HepG2 (cell line): ENCODE measurements at regions not wholly inside any gene's neighbourhood (a gene's known extent, or its start where the extent isn't known, plus 50 kb on each side); places are given as distances from the start of the nearest gene placed in this dataset.

Experiments
- ATAC-seq: fragments of 200-7000 bp; cut with Tn5 transposase; 3 replicates; pipeline ENCODE4 v1.9.1; 2020; ENCODE audit warnings: mild to moderate bottlenecking, moderate library complexity
- BruUV-seq: library from RNA; stranded (reverse); fragments of 400-500 nt; replicated peaks from 2 replicates; lab custom pipeline; 2021; lab: Mats Ljungman, UMichigan
- CTCF ChIA-PET: fragments of 300-600 bp; formaldehyde crosslinking; extraction: SDS; loops from one replicate; lab custom pipeline; 2021; ENCODE audit warnings: low total read pairs, inconsistent platforms, low intra/inter-chr PET ratio; lab: Yijun Ruan, JAX
- POLR2A ChIA-PET: fragments of 350-600 bp; sonication (Branson Sonifier 250); formaldehyde crosslinking; loops from one replicate; lab custom pipeline; 2020; ENCODE audit warnings: antibody characterized with exemption, inconsistent platforms; lab: Yijun Ruan, JAX
- DNase-seq: peaks from one replicate; pipeline ENCODE4 v3.0.0-alpha.2; 2015; ENCODE audit warnings: low spot score
- FAIRE-seq: peaks from 3 replicates; lab custom pipeline; 2011; peaks lifted over from hg19 to GRCh38; lab: Jason Lieb, UNC
- H2AFZ ChIP-seq: one replicate; pipeline ENCODE4 v1.6.1; 2011; ENCODE audit warnings: low read length, inconsistent platforms
- H3K27ac ChIP-seq: fragments of 300-600 bp; 3 replicates; pipeline ENCODE4 v1.8.0; 2011; ENCODE audit warnings: mixed run types, mild to moderate bottlenecking, mixed read lengths, low read length, inconsistent platforms; ENCODE audit not compliant: insufficient read depth; ENCODE audit errors: extremely low read length
- H3K27me3 ChIP-seq, 2 experiments: fragments of 200-600 bp in 1 of 2; 2 replicates in 1 of 2; 3 replicates in 1 of 2; pipeline versions ENCODE4 v1.6.0 to v1.8.0; 2011; ENCODE audit warnings: low read length in 2 of 2, mild to moderate bottlenecking in 2 of 2, moderate library complexity in 2 of 2, inconsistent platforms in 1 of 2; ENCODE audit not compliant: insufficient read depth in 2 of 2, control insufficient read depth in 1 of 2
- H3K36me3 ChIP-seq, 2 experiments: fragments of 200-600 bp in 1 of 2; replicated peaks in 1 of 2; 2 replicates in 1 of 2; 3 replicates in 1 of 2; pipeline versions ENCODE4 v1.5.1 to v1.8.0; 2011; ENCODE audit warnings: low read length in 2 of 2, inconsistent platforms in 1 of 2; ENCODE audit not compliant: insufficient read depth in 2 of 2, control insufficient read depth in 1 of 2
- H3K4me1 ChIP-seq: 2 replicates; pipeline ENCODE4 v1.5.1; 2012; ENCODE audit warnings: low read length, inconsistent platforms; ENCODE audit not compliant: insufficient read depth
- H3K4me2 ChIP-seq: 2 replicates; pipeline ENCODE4 v1.6.0; 2011; ENCODE audit warnings: low read depth, low read length, inconsistent platforms
- H3K4me3 ChIP-seq, 3 experiments: fragments of 200-600 bp in 1 of 3; sonication (generic), shearing (Covaris generic) in 1 of 3; replicated peaks in 1 of 3; 2 replicates each; pipeline ENCODE4 v1.5.1; 2011 to 2016; ENCODE audit warnings: low read length in 3 of 3, inconsistent platforms in 2 of 3, low read depth in 2 of 3, mild to moderate bottlenecking in 2 of 3, control low read depth in 1 of 3, mixed read lengths in 1 of 3; ENCODE audit not compliant: insufficient read depth in 1 of 3
- H3K79me2 ChIP-seq: one replicate; pipeline ENCODE4 v1.6.1; 2011; ENCODE audit warnings: low read length, inconsistent platforms; ENCODE audit not compliant: insufficient read depth
- H3K9ac ChIP-seq: 2 replicates; pipeline ENCODE4 v1.6.0; 2011; ENCODE audit warnings: mild to moderate bottlenecking, low read depth, low read length, inconsistent platforms; ENCODE audit not compliant: insufficient read depth
- H3K9me3 ChIP-seq: 2 replicates; pipeline ENCODE4 v1.5.1; 2012; ENCODE audit warnings: mild to moderate bottlenecking, low read length
- H4K20me1 ChIP-seq: 2 replicates; pipeline ENCODE4 v1.6.0; 2011; ENCODE audit warnings: inconsistent platforms, mild to moderate bottlenecking, low read length, moderate library complexity; ENCODE audit not compliant: insufficient read depth
- BCLAF1 ChIP-seq: fragments of 450-650 bp; IDR thresholded peaks from 2 replicates; pipeline ENCODE4 v1.6.1; 2017; ENCODE audit warnings: mild to moderate bottlenecking
- CBX1 ChIP-seq: IDR thresholded peaks from one replicate; pipeline ENCODE4 v1.6.1; 2016; ENCODE audit warnings: antibody characterized with exemption, low read depth
- FOXP4 ChIP-seq: sonication (generic); formaldehyde crosslinking; IDR thresholded peaks from 2 replicates; pipeline ENCODE4 v1.4.0; 2020; ENCODE audit warnings: missing genetic modification reagents
- HNRNPH1 ChIP-seq: fragments of 200-400 bp; formaldehyde crosslinking; optimal IDR thresholded peaks from 2 replicates; pipeline ENCODE3; 2017; ENCODE audit warnings: mild to moderate bottlenecking, low read depth, low read length
- LBX2 ChIP-seq: sonication (generic); formaldehyde crosslinking; IDR thresholded peaks from 2 replicates; pipeline ENCODE4 v1.5.0; 2020; ENCODE audit warnings: missing genetic modification reagents, mild to moderate bottlenecking, borderline replicate concordance
- MXD1 ChIP-seq: sonication (generic); formaldehyde crosslinking; IDR thresholded peaks from 2 replicates; pipeline ENCODE4 v1.4.0; 2020; ENCODE audit warnings: mild to moderate bottlenecking, missing genetic modification reagents
- MXD4 ChIP-seq: IDR thresholded peaks from 2 replicates; pipeline ENCODE4 v1.6.1; 2016; ENCODE audit warnings: mild to moderate bottlenecking, missing biosample characterization, missing genetic modification reagents
- NCOA2 ChIP-seq: sonication (generic); formaldehyde crosslinking; IDR thresholded peaks from 2 replicates; pipeline ENCODE4 v1.8.0; 2022; ENCODE audit warnings: inconsistent platforms
- NFRKB ChIP-seq: fragments of 450-650 bp; IDR thresholded peaks from 2 replicates; pipeline ENCODE4 v1.6.1; 2017
- PTBP1 ChIP-seq: fragments of 200-400 bp; formaldehyde crosslinking; IDR thresholded peaks from 2 replicates; pipeline ENCODE4 v1.6.1; 2018; ENCODE audit warnings: low read length, low read depth; ENCODE audit not compliant: poor library complexity, severe bottlenecking
- SNAI1 ChIP-seq: sonication (generic); formaldehyde crosslinking; IDR thresholded peaks from 2 replicates; pipeline ENCODE4 v1.5.0; 2020; ENCODE audit warnings: mild to moderate bottlenecking, missing genetic modification reagents, borderline replicate concordance
- SP2 ChIP-seq: sonication (generic); formaldehyde crosslinking; IDR thresholded peaks from 2 replicates; pipeline ENCODE4 v1.5.1; 2020; ENCODE audit warnings: mild to moderate bottlenecking, missing genetic modification reagents
- ZNF18 ChIP-seq: sonication (generic); formaldehyde crosslinking; IDR thresholded peaks from 2 replicates; pipeline ENCODE4 v1.8.0; 2022; ENCODE audit warnings: mild to moderate bottlenecking, missing genetic modification reagents; ENCODE audit not compliant: insufficient replicate concordance
- ZNF264 ChIP-seq: sonication (generic); formaldehyde crosslinking; IDR thresholded peaks from 2 replicates; pipeline ENCODE4 v1.4.0; 2020; ENCODE audit warnings: missing genetic modification reagents
- ZNF362 ChIP-seq: sonication (generic); formaldehyde crosslinking; IDR thresholded peaks from 2 replicates; pipeline ENCODE4 v1.4.0; 2020; ENCODE audit warnings: missing genetic modification reagents, mild to moderate bottlenecking, borderline replicate concordance
- ZNF460 ChIP-seq: sonication (generic); formaldehyde crosslinking; IDR thresholded peaks from 2 replicates; pipeline ENCODE4 v1.5.1; 2020; ENCODE audit warnings: missing genetic modification reagents, mild to moderate bottlenecking, borderline replicate concordance
- ZNF746 ChIP-seq: sonication (generic); formaldehyde crosslinking; IDR thresholded peaks from 2 replicates; pipeline ENCODE4 v1.8.0; 2022; ENCODE audit warnings: mild to moderate bottlenecking, missing genetic modification reagents
- ZNF766 ChIP-seq: sonication (generic); formaldehyde crosslinking; IDR thresholded peaks from 2 replicates; pipeline ENCODE4 v1.5.0; 2020; ENCODE audit warnings: missing genetic modification reagents, borderline replicate concordance
- WGBS: methylation state at CpG from one replicate; pipeline ENCODE4 v1.1.6; 2017; ENCODE audit warnings: low lambda C conversion rate; 5-methylcytosine and 5-hydroxymethylcytosine counted together
- in situ Hi-C: cut with HindIII; loops from 2 replicates; pipeline ENCODE4 v1.10.0; 2017; ENCODE audit warnings: low pct_unique_long_range_greater_than_20kb; ENCODE audit not compliant: extremely low pct_ligation_motif_present
- intact Hi-C: fragments of 100-400 bp; cut with micrococcal nuclease; formaldehyde crosslinking; loops from one replicate; pipeline ENCODE4 v1.10.0; 2022; ENCODE audit not compliant: unreplicated experiment

GRCh38 chr11:33445761-33446161, 188.6 kb downstream of the HIPK3 start:
- ChIA-PET POLR2A (no interaction called here), CTCF (no interaction called here)
- no peak overlapping the region for H2AFZ ChIP-seq
- H3K4me2 ChIP-seq = peak overlapping the region; percentile 22; the same call in 1 of the 2 replicates
- H3K9ac ChIP-seq = no peak overlapping the region
- ATAC-seq = peak; percentile 84
- H4K20me1 ChIP-seq = no peaks in the 10 kb centered on the region
- peak; percentile 35 for DNase-seq
- WGBS = 0% methylated on average over 1 of the region's 1 CpG
- FAIRE-seq = no peak
- H3K79me2 ChIP-seq = no peaks in the 10 kb centered on the region
- H3K27ac ChIP-seq = no peak overlapping the region
- H3K36me3 ChIP-seq = no peaks in the 10 kb centered on the region
- no peaks in the 10 kb centered on the region for H3K9me3 ChIP-seq
- H3K27me3 ChIP-seq = peaks cover 0 to 2% of the 10 kb centered on the region in 2 experiments; a peak in 2 of 5 replicates
- no TSS peak for BruUV-seq
- H3K4me3 ChIP-seq = no peak overlapping the region
- intact Hi-C loops = no loop called here
- H3K4me1 ChIP-seq = peaks cover 21% of the 10 kb centered on the region
- in situ Hi-C loops = no loop called here
- TF ChIP-seq ZNF766 (CRISPR knock-in tag) (no peak), SNAI1 (CRISPR knock-in tag) (no peak), NFRKB (no peak), FOXP4 (CRISPR knock-in tag) (no peak), ZNF460 (no peak), ZNF18 (CRISPR knock-in tag) (no peak), LBX2 (CRISPR knock-in tag) (no peak), CBX1 (no peak), HNRNPH1 (no peak), BCLAF1 (no peak), ZNF264 (no peak), SP2 (CRISPR knock-in tag) (no peak), PTBP1 (no peak), NCOA2 (CRISPR knock-in tag) (no peak), ZNF362 (CRISPR knock-in tag) (peak; percentile 63; the same call in 1 of the 2 replicates), MXD4 (CRISPR knock-in tag) (no peak), ZNF746 (CRISPR knock-in tag) (no peak), MXD1 (CRISPR knock-in tag) (no peak)
